SH-SY5Y (cell line): ENCODE measurements at regions not wholly inside any gene's neighbourhood (a gene's known extent, or its start where the extent isn't known, plus 50 kb on each side); places are given as distances from the start of the nearest gene placed in this dataset.
A peak's percentile ranks its signal among the peaks of the same experiment; 100 is the strongest.

Experiments used
- GATA2 ChIP-seq: IDR thresholded peaks from 2 replicates; pipeline ENCODE4 v1.6.1; 2011; ENCODE audit warnings: mild to moderate bottlenecking, low read depth, low read length
- GATA3 ChIP-seq: IDR thresholded peaks from 2 replicates; pipeline ENCODE4 v1.6.1; 2011; ENCODE audit warnings: low read depth, mild to moderate bottlenecking, low read length, moderate library complexity

DNA sequence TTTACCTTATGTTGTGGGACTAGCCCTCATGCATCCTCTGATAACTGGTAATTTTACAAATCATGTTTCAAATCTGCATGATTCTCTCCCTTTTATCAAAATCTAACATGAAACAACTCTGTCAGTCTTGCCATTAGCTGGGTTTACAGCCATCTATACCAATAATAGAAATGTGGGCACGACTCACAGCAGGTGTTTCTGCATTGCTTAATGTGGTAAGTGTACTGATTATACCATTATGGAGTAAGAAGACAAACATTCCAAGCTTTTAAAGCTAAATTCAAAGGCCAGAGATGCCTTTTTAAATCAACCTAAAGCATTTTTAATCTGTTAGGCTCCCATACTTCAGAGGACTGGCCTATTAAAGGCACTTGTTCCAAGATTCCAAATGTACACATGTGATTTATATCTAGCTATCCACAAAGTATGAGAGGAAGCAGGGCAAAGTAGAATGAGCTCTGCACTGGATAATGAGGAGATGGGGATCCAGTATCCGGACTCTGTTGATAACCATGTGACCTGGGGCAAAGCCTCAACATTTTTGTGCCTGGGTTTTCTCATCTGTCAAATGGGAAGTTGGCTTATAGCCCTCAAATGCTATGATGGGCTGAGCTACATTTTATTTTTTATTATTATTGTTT lies 52.3 kb upstream of the FUT8 start:
- peak; percentile 45; the same call in 1 of the 2 replicates for TF ChIP-seq GATA3
- peak; percentile 50; the same call in 1 of the 2 replicates for TF ChIP-seq GATA2
